HEK293 (cell line): ENCODE measurements at regions not wholly inside any gene's neighbourhood (a gene's known extent, or its start where the extent isn't known, plus 50 kb on each side); places are given as distances from the start of the nearest gene placed in this dataset.

Experiments
- CTCF ChIP-seq: fragments of 450-650 bp; formaldehyde crosslinking; IDR thresholded peaks from 2 replicates; pipeline ENCODE4 v1.5.1; 2016; ENCODE audit warnings: missing biosample characterization, missing genetic modification characterization
- ELK4 ChIP-seq: IDR thresholded peaks from 2 replicates; pipeline ENCODE4 v1.6.1; 2011; ENCODE audit warnings: mild to moderate bottlenecking, low read depth, low read length, borderline replicate concordance
- ZFP3 ChIP-seq: fragments of 450-650 bp; formaldehyde crosslinking; IDR thresholded peaks from 2 replicates; pipeline ENCODE4 v1.5.1; 2016; ENCODE audit warnings: low read depth, missing biosample characterization, missing genetic modification characterization
- ZFP41 ChIP-seq: fragments of 450-650 bp; formaldehyde crosslinking; IDR thresholded peaks from 2 replicates; pipeline ENCODE4 v1.5.1; 2016; ENCODE audit warnings: missing biosample characterization, missing genetic modification characterization, borderline replicate concordance
- ZNF132 ChIP-seq: fragments of 450-650 bp; formaldehyde crosslinking; IDR thresholded peaks from 2 replicates; pipeline ENCODE4 v1.5.1; 2017; ENCODE audit warnings: missing biosample characterization, missing genetic modification characterization, borderline replicate concordance
- ZNF175 ChIP-seq: fragments of 450-650 bp; formaldehyde crosslinking; IDR thresholded peaks from 2 replicates; pipeline ENCODE4 v1.5.1; 2016; ENCODE audit warnings: missing biosample characterization, missing genetic modification characterization
- ZNF202 ChIP-seq: fragments of 450-650 bp; formaldehyde crosslinking; IDR thresholded peaks from 2 replicates; pipeline ENCODE4 v1.5.1; 2016; ENCODE audit warnings: missing biosample characterization, missing genetic modification characterization, borderline replicate concordance

GRCh38 chr9:87199278-87199677 lies 252.0 kb upstream of the GAS1 start:
- no peak for TF ChIP-seq CTCF (tag by site-specific recombination)
- no peak for TF ChIP-seq ZNF132 (tag by site-specific recombination)
- no peak for TF ChIP-seq ZFP3 (tag by site-specific recombination)
- TF ChIP-seq ELK4: no peak
- no peak for TF ChIP-seq ZNF202 (tag by site-specific recombination)
- no peak for TF ChIP-seq ZFP41 (tag by site-specific recombination)
- TF ChIP-seq ZNF175 (tag by site-specific recombination): no peak
